ENCODE measurements at regions not wholly inside any gene's neighbourhood (a gene's known extent, or its start where the extent isn't known, plus 50 kb on each side); places are given as distances from the start of the nearest gene placed in this dataset.

GRCh38 chr3:185309302-185309701 is 53.6 kb upstream of the MAP3K13 start:
- no peak for DNase-seq (ENCODE audit: low read depth in 2 of 2)
- Histone ChIP-seq H3K79me2 (ENCODE audit: control insufficient read depth, insufficient read depth, low read length) (no peaks in the 10 kb centered on the region), H3K9me3 (ENCODE audit: control insufficient read depth, insufficient read depth, low read depth, low read length) (no peaks in the 10 kb centered on the region), H3K4me1 (ENCODE audit: control insufficient read depth, extremely low read depth, insufficient read depth, low read length) (no peaks in the 10 kb centered on the region), H4K20me1 (ENCODE audit: control insufficient read depth, extremely low read depth, insufficient read depth, low read length) (no peaks in the 10 kb centered on the region), H3K9ac (ENCODE audit: insufficient read depth, low read length) (no peak overlapping the region), H3K27me3 (ENCODE audit: control insufficient read depth, insufficient read depth, low read length) (no peaks in the 10 kb centered on the region), H3K27ac (ENCODE audit: insufficient read depth, low read length) (no peak overlapping the region), H3K4me2 (ENCODE audit: extremely low read depth, insufficient read depth, low read length) (no peak overlapping the region), H2AFZ (ENCODE audit: low read length) (no peak overlapping the region), H3K4me3 (replicated peaks in 1 of 4; ENCODE audit: control extremely low read depth in 1 of 4, insufficient read depth in 1 of 4, low read depth in 3 of 4, low read length in 4 of 4) (no peak overlapping the region), H3K36me3 (ENCODE audit: control insufficient read depth, insufficient read depth, low read length) (no peaks in the 10 kb centered on the region)
- TF ChIP-seq CTCF (conservative IDR thresholded peaks at IDR 0.05 in 1 of 2, IDR thresholded peaks at IDR 0.05 in 1 of 2; ENCODE audit: low read depth in 1 of 2, low read length in 2 of 2) (no peak), EZH2 (IDR thresholded peaks at IDR 0.05; ENCODE audit: low read length, missing control alignments) (no peak)

DNA sequence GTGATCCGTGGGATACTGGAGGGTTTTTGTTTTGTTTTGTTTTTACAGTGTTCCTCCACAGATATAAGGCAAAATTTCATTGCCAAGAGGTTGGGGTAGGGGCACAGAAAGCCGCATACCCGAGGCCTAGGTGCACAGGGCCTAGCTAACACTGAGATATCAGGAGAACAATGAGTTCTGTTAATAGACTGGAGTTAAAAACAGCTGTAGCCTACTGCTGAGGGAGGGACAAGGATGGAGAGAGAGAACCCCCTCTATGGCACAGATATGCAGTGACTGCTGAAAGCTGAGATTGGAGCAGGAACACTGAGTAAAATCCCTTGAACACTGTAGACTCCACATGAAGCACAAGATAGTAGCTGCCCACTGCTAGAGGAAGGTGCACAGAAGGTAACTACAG is 53.1 kb upstream of the MAP3K13 start:
- no peaks in the 10 kb centered on the region for H3K9me3 ChIP-seq (ENCODE audit: control insufficient read depth, insufficient read depth, low read depth, low read length)
- DNase-seq (ENCODE audit: low read depth in 2 of 2): no peak
- no peak for TF ChIP-seq EZH2 (IDR thresholded peaks at IDR 0.05; ENCODE audit: low read length, missing control alignments)
- TF ChIP-seq CTCF (conservative IDR thresholded peaks at IDR 0.05 in 1 of 2, IDR thresholded peaks at IDR 0.05 in 1 of 2; ENCODE audit: low read depth in 1 of 2, low read length in 2 of 2): no peak
- H3K79me2 ChIP-seq (ENCODE audit: control insufficient read depth, insufficient read depth, low read length): no peaks in the 10 kb centered on the region
- H3K4me3 ChIP-seq (replicated peaks in 1 of 4; ENCODE audit: control extremely low read depth in 1 of 4, insufficient read depth in 1 of 4, low read depth in 3 of 4, low read length in 4 of 4): no peak overlapping the region
- no peak overlapping the region for H2AFZ ChIP-seq (ENCODE audit: low read length)
- no peak overlapping the region for H3K9ac ChIP-seq (ENCODE audit: insufficient read depth, low read length)
- H3K36me3 ChIP-seq (ENCODE audit: control insufficient read depth, insufficient read depth, low read length): no peaks in the 10 kb centered on the region
- H3K4me1 ChIP-seq (ENCODE audit: control insufficient read depth, extremely low read depth, insufficient read depth, low read length): no peaks in the 10 kb centered on the region
- H3K27ac ChIP-seq (ENCODE audit: insufficient read depth, low read length): no peak overlapping the region
- no peak overlapping the region for H3K4me2 ChIP-seq (ENCODE audit: extremely low read depth, insufficient read depth, low read length)
- H4K20me1 ChIP-seq (ENCODE audit: control insufficient read depth, extremely low read depth, insufficient read depth, low read length): no peaks in the 10 kb centered on the region
- no peaks in the 10 kb centered on the region for H3K27me3 ChIP-seq (ENCODE audit: control insufficient read depth, insufficient read depth, low read length)

DNA sequence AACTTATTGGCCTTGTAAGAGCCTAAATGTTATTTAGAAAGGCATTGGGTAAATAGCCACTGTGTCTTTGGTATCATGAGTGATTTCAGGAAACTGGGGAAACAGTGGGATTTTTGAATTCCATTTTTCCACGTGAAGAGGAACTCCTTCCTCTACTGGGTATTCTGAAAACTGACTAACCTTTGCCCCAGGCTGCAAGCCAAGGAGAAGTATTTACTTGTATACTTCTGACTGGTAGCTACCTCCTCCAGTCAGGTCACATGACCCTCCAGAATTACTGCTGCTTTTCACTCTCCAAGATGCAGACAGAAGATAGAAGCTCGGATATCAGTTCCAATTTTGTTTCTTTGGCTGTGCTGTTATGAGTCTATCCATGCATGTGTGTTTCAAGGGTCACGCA is 50.9 kb upstream of the MAP3K13 start:
- H3K9ac ChIP-seq (ENCODE audit: insufficient read depth, low read length): no peak overlapping the region
- no peak overlapping the region for H3K27ac ChIP-seq (ENCODE audit: insufficient read depth, low read length)
- no peak for DNase-seq (ENCODE audit: low read depth in 2 of 2)
- H4K20me1 ChIP-seq (ENCODE audit: control insufficient read depth, extremely low read depth, insufficient read depth, low read length): no peaks in the 10 kb centered on the region
- H3K79me2 ChIP-seq (ENCODE audit: control insufficient read depth, insufficient read depth, low read length): no peaks in the 10 kb centered on the region
- no peaks in the 10 kb centered on the region for H3K36me3 ChIP-seq (ENCODE audit: control insufficient read depth, insufficient read depth, low read length)
- H3K4me2 ChIP-seq (ENCODE audit: extremely low read depth, insufficient read depth, low read length): no peak overlapping the region
- H3K4me3 ChIP-seq (replicated peaks in 1 of 4; ENCODE audit: control extremely low read depth in 1 of 4, insufficient read depth in 1 of 4, low read depth in 3 of 4, low read length in 4 of 4): no peak overlapping the region
- H3K4me1 ChIP-seq (ENCODE audit: control insufficient read depth, extremely low read depth, insufficient read depth, low read length): no peaks in the 10 kb centered on the region
- H2AFZ ChIP-seq (ENCODE audit: low read length): no peak overlapping the region
- TF ChIP-seq EZH2 (IDR thresholded peaks at IDR 0.05; ENCODE audit: low read length, missing control alignments) (no peak), CTCF (conservative IDR thresholded peaks at IDR 0.05 in 1 of 2, IDR thresholded peaks at IDR 0.05 in 1 of 2; ENCODE audit: low read depth in 1 of 2, low read length in 2 of 2) (no peak)
- no peaks in the 10 kb centered on the region for H3K27me3 ChIP-seq (ENCODE audit: control insufficient read depth, insufficient read depth, low read length)
- H3K9me3 ChIP-seq (ENCODE audit: control insufficient read depth, insufficient read depth, low read depth, low read length): no peaks in the 10 kb centered on the region
